ENCODE measurements at regions not wholly inside any gene's neighbourhood (a gene's known extent, or its start where the extent isn't known, plus 50 kb on each side); places are given as distances from the start of the nearest gene placed in this dataset.

DNA sequence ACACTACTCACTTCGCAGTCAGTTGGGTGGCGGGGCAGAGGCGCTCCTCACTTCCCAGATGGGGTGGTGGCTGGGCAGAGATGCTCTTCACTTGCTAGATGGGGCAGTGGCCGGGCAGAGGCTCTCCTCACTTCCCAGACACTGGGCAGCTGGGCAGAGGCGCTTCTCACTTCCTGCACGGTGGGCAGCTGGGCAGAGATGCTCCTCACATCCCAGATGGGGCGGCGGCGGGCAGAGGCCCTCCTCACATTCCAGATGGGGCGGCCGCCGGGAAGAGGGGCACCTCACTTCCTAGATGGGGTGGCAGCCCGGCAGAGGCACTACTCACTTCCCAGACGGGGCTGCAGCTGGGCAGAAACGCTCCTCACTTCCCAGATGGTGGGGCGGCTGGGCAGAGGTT is 199.8 kb downstream of the RTL9 start:
- no peak overlapping the region for H3K4me3 ChIP-seq (ENCODE audit: low read length)
- no peaks in the 10 kb centered on the region for H3K27me3 ChIP-seq (ENCODE audit: insufficient read depth, low read depth, low read length)
- H3F3A ChIP-seq (ENCODE audit: insufficient read depth, low read length, poor library complexity, severe bottlenecking), result no peaks in the 10 kb centered on the region
- no peak overlapping the region for H2AFZ ChIP-seq (ENCODE audit: low read depth, low read length)
- H3K9me2 ChIP-seq (ENCODE audit: insufficient read depth, low read length), result no peaks in the 10 kb centered on the region
- H3K27ac ChIP-seq (ENCODE audit: low read length), result no peak overlapping the region
- no peak overlapping the region for H3K4me2 ChIP-seq (ENCODE audit: low read length)
- no peaks in the 10 kb centered on the region for H3K9me3 ChIP-seq (ENCODE audit: low read length)
- H3K79me2 ChIP-seq (replicated peaks; ENCODE audit: insufficient read depth, low read length), result no peaks in the 10 kb centered on the region
- H3K9ac ChIP-seq (ENCODE audit: low read length), result no peak overlapping the region
- TF ChIP-seq, protein P1, sequence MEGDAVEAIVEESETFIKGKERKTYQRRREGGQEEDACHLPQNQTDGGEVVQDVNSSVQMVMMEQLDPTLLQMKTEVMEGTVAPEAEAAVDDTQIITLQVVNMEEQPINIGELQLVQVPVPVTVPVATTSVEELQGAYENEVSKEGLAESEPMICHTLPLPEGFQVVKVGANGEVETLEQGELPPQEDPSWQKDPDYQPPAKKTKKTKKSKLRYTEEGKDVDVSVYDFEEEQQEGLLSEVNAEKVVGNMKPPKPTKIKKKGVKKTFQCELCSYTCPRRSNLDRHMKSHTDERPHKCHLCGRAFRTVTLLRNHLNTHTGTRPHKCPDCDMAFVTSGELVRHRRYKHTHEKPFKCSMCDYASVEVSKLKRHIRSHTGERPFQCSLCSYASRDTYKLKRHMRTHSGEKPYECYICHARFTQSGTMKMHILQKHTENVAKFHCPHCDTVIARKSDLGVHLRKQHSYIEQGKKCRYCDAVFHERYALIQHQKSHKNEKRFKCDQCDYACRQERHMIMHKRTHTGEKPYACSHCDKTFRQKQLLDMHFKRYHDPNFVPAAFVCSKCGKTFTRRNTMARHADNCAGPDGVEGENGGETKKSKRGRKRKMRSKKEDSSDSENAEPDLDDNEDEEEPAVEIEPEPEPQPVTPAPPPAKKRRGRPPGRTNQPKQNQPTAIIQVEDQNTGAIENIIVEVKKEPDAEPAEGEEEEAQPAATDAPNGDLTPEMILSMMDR (IDR thresholded peaks at IDR 0.05; ENCODE audit: poor library complexity, severe bottlenecking), result no peak
- TF ChIP-seq TAF1 (IDR thresholded peaks at IDR 0.05; ENCODE audit: low read depth) (no peak), MXI1 (conservative IDR thresholded peaks at IDR 0.05; ENCODE audit: poor library complexity, severe bottlenecking) (no peak), SMC3 (conservative IDR thresholded peaks at IDR 0.05; ENCODE audit: poor library complexity) (no peak), POLR2AphosphoS5 (IDR thresholded peaks at IDR 0.05) (no peak)
- no peaks in the 10 kb centered on the region for H4K20me1 ChIP-seq (ENCODE audit: insufficient read depth)
- no peaks in the 10 kb centered on the region for H3K36me3 ChIP-seq (ENCODE audit: insufficient read depth, low read length)

DNA sequence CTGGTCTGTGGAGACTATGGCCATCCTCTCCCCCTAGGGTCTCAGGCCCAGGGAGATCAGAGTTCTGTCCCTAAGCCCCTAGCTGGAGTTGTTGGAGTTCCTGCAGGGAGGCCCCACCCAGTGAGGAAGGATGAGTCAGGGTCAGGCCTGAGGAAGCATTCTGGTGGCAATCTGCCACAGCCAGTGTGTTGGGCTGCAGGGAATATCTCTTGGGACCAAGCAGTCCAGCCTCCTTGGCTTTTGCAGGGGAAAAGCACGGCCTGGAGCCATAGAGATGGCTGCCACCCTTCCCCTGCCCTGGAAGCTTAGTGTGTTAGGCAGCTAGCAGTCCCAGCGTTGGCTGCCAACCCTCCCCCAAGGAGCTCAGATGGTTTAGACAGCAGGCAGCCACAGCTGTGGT is 202.4 kb downstream of the RTL9 start:
- no peak overlapping the region for H3K4me2 ChIP-seq (ENCODE audit: low read length)
- H3K9me2 ChIP-seq (ENCODE audit: insufficient read depth, low read length), result no peaks in the 10 kb centered on the region
- H3K79me2 ChIP-seq (replicated peaks; ENCODE audit: insufficient read depth, low read length), result no peaks in the 10 kb centered on the region
- H3F3A ChIP-seq (ENCODE audit: insufficient read depth, low read length, poor library complexity, severe bottlenecking), result no peaks in the 10 kb centered on the region
- H3K9ac ChIP-seq (ENCODE audit: low read length), result no peak overlapping the region
- H3K27ac ChIP-seq (ENCODE audit: low read length), result no peak overlapping the region
- TF ChIP-seq, protein P1 (IDR thresholded peaks at IDR 0.05; ENCODE audit: poor library complexity, severe bottlenecking), result no peak
- no peak for TF ChIP-seq EZH2 (IDR thresholded peaks at IDR 0.05; ENCODE audit: borderline replicate concordance, insufficient read depth, low read length, poor library complexity, severe bottlenecking)
- no peak for TF ChIP-seq MXI1 (conservative IDR thresholded peaks at IDR 0.05; ENCODE audit: poor library complexity, severe bottlenecking)
- TF ChIP-seq POLR2AphosphoS5 (IDR thresholded peaks at IDR 0.05), result no peak
- no peak for TF ChIP-seq EP300 (conservative IDR thresholded peaks at IDR 0.05; ENCODE audit: poor library complexity, severe bottlenecking)
- TF ChIP-seq SMC3 (conservative IDR thresholded peaks at IDR 0.05; ENCODE audit: poor library complexity), result no peak
- TF ChIP-seq, protein P2, sequence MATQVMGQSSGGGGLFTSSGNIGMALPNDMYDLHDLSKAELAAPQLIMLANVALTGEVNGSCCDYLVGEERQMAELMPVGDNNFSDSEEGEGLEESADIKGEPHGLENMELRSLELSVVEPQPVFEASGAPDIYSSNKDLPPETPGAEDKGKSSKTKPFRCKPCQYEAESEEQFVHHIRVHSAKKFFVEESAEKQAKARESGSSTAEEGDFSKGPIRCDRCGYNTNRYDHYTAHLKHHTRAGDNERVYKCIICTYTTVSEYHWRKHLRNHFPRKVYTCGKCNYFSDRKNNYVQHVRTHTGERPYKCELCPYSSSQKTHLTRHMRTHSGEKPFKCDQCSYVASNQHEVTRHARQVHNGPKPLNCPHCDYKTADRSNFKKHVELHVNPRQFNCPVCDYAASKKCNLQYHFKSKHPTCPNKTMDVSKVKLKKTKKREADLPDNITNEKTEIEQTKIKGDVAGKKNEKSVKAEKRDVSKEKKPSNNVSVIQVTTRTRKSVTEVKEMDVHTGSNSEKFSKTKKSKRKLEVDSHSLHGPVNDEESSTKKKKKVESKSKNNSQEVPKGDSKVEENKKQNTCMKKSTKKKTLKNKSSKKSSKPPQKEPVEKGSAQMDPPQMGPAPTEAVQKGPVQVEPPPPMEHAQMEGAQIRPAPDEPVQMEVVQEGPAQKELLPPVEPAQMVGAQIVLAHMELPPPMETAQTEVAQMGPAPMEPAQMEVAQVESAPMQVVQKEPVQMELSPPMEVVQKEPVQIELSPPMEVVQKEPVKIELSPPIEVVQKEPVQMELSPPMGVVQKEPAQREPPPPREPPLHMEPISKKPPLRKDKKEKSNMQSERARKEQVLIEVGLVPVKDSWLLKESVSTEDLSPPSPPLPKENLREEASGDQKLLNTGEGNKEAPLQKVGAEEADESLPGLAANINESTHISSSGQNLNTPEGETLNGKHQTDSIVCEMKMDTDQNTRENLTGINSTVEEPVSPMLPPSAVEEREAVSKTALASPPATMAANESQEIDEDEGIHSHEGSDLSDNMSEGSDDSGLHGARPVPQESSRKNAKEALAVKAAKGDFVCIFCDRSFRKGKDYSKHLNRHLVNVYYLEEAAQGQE (IDR thresholded peaks at IDR 0.05; ENCODE audit: borderline replicate concordance), result no peak
- TF ChIP-seq RAD21 (conservative IDR thresholded peaks at IDR 0.05), result no peak
- TF ChIP-seq TAF1 (IDR thresholded peaks at IDR 0.05; ENCODE audit: low read depth), result no peak
- H3K36me3 ChIP-seq (ENCODE audit: insufficient read depth, low read length), result no peaks in the 10 kb centered on the region
- H3K9me3 ChIP-seq (ENCODE audit: low read length), result no peaks in the 10 kb centered on the region
- H3K27me3 ChIP-seq (ENCODE audit: insufficient read depth, low read depth, low read length), result no peaks in the 10 kb centered on the region
- no peaks in the 10 kb centered on the region for H4K20me1 ChIP-seq (ENCODE audit: insufficient read depth)
- no peak overlapping the region for H2AFZ ChIP-seq (ENCODE audit: low read depth, low read length)
- H3K4me3 ChIP-seq (ENCODE audit: low read length), result no peak overlapping the region

Data from neural cell (in vitro differentiated cells).